Activated B cell treated with CpG ODN at 0.5 μM for 24 hours (primary cell): ENCODE measurements at regions not wholly inside any gene's neighbourhood (a gene's known extent, or its start where the extent isn't known, plus 50 kb on each side); places are given as distances from the start of the nearest gene placed in this dataset.

Experiments used
- ATAC-seq: fragments of 200-7000 bp; cut with Tn5 transposase; one replicate; pipeline ENCODE4 v1.10.0; 2021; ENCODE audit warnings: low read depth, mild to moderate bottlenecking, moderate library complexity
- CTCF ChIA-PET: fragments of 350-600 bp; sonication (Branson Sonifier 250); formaldehyde crosslinking; loops from one replicate; lab custom pipeline; 2021; ENCODE audit warnings: antibody characterized with exemption; lab: Charles Lee
- POLR2A ChIA-PET: fragments of 350-600 bp; sonication (Branson Sonifier 250); formaldehyde crosslinking; loops from one replicate; lab custom pipeline; 2021; ENCODE audit warnings: antibody characterized with exemption; lab: Charles Lee
- DNase-seq: peaks from one replicate; pipeline ENCODE4 v3.0.0; 2022
- H3K27ac Mint-ChIP-seq: one replicate; pipeline ENCODE4 v1.8.0; 2020; ENCODE audit warnings: mixed read lengths
- H3K27me3 Mint-ChIP-seq: one replicate; pipeline ENCODE4 v1.8.0; 2021; ENCODE audit warnings: mixed read lengths
- H3K36me3 Mint-ChIP-seq: one replicate; pipeline ENCODE4 v1.8.0; 2021; ENCODE audit warnings: low read depth, mixed read lengths
- H3K4me1 Mint-ChIP-seq: one replicate; pipeline ENCODE4 v1.8.0; 2021; ENCODE audit warnings: mixed read lengths
- H3K4me3 Mint-ChIP-seq: one replicate; pipeline ENCODE4 v1.8.0; 2020; ENCODE audit warnings: mild to moderate bottlenecking, mixed read lengths
- H3K9me3 Mint-ChIP-seq: one replicate; pipeline ENCODE4 v1.8.0; 2020; ENCODE audit warnings: mixed read lengths
- CTCF ChIP-seq: fragments of 200-600 bp; IDR thresholded peaks from one replicate; pipeline ENCODE4 v1.8.0; 2022; ENCODE audit warnings: antibody characterized with exemption, mild to moderate bottlenecking
- intact Hi-C: fragments of 100-400 bp; cut with micrococcal nuclease; formaldehyde crosslinking; loops from one replicate; pipeline ENCODE4 v1.15.1; 2024

- no peaks in the 10 kb centered on the region for H3K27me3 Mint-ChIP-seq
- H3K4me3 Mint-ChIP-seq, result no peak overlapping the region
- no peak overlapping the region for H3K27ac Mint-ChIP-seq
- H3K4me1 Mint-ChIP-seq, result no peaks in the 10 kb centered on the region
- intact Hi-C loops, result no loop called here
- POLR2A ChIA-PET, result no interaction called here
- no peaks in the 10 kb centered on the region for H3K36me3 Mint-ChIP-seq
- CTCF ChIA-PET, result no interaction called here
- ATAC-seq, result no peak
- TF ChIP-seq CTCF, result no peak
- no peak for DNase-seq
- H3K9me3 Mint-ChIP-seq, result no peaks in the 10 kb centered on the region
Observed at GRCh38 chr13:109599901-109600657, 186.3 kb downstream of the IRS2 start.

DNA sequence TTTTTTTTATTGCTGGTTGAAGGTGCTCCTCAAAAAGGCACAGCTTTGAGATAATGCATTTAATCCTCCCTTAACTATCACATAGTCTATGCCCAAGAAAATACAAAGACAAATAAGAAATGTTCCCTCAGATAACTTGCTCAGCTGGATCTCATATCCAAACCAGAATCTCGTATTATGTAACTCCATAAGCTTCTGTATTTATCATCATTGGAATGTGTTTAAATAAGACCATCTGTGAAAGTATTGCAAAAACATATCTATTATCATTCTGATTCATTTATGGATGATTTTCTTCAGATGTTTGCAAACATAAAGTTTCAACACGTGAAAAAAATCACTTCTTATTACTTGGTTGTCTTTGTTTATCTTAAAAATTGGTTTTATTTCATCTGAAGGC is 190.9 kb downstream of the IRS2 start:
- Mint-ChIP-seq H3K27ac (no peak overlapping the region), H3K27me3 (no peaks in the 10 kb centered on the region), H3K36me3 (no peaks in the 10 kb centered on the region), H3K4me1 (no peaks in the 10 kb centered on the region), H3K4me3 (no peak overlapping the region), H3K9me3 (no peaks in the 10 kb centered on the region)
- intact Hi-C loops, result no loop called here
- ChIA-PET POLR2A (no interaction called here), CTCF (no interaction called here)
- DNase-seq (no peak), ATAC-seq (no peak)
- no peak for TF ChIP-seq CTCF

DNA sequence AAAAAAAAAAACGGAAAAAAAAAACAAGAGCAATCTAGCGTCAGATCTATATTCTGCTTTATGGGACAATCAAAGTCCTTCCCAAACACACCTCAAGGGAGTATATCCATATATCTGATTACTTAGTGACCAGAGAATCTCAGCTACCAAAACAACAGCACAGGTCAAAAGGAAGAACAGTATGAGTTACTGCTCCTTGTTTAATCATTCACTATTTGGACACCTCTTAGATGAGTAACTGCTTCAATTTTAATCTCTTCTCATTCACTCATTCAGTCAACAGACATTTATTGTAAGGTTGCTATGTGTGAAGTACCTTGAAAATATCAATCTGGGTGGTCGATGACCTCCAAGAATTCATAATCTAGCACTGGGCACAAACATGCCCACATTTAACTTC is 193.2 kb downstream of the IRS2 start:
- no peaks in the 10 kb centered on the region for H3K36me3 Mint-ChIP-seq
- no peak for DNase-seq
- POLR2A ChIA-PET, result no interaction called here
- intact Hi-C loops, result no loop called here
- CTCF ChIA-PET, result no interaction called here
- H3K27me3 Mint-ChIP-seq, result no peaks in the 10 kb centered on the region
- H3K27ac Mint-ChIP-seq, result no peak overlapping the region
- no peaks in the 10 kb centered on the region for H3K4me1 Mint-ChIP-seq
- no peak overlapping the region for H3K4me3 Mint-ChIP-seq
- no peaks in the 10 kb centered on the region for H3K9me3 Mint-ChIP-seq
- no peak for TF ChIP-seq CTCF
- ATAC-seq, result no peak

DNA sequence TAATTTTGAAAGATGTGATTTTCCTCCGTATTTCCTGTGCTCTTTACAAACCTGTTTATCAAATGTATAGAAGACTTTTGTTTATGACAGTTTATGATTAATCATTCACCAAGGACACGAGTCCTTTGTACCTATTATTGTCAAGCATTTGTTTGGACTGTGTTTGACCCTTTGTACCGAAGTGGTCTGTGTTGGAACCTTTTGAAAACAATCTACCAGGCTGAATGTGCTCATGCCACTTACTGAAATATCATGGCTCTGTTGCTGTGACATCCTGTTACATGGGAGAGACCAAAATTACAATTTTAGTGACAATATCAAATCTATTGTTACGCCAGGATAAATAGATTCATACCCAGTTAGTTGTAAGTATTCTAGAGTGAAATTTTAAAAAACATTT is 193.6 kb downstream of the IRS2 start:
- ChIA-PET POLR2A (no interaction called here), CTCF (no interaction called here)
- intact Hi-C loops, result no loop called here
- ATAC-seq, result no peak
- DNase-seq, result no peak
- Mint-ChIP-seq H3K4me1 (no peaks in the 10 kb centered on the region), H3K27me3 (no peaks in the 10 kb centered on the region), H3K36me3 (no peaks in the 10 kb centered on the region), H3K4me3 (no peak overlapping the region), H3K9me3 (no peaks in the 10 kb centered on the region), H3K27ac (no peak overlapping the region)
- no peak for TF ChIP-seq CTCF

DNA sequence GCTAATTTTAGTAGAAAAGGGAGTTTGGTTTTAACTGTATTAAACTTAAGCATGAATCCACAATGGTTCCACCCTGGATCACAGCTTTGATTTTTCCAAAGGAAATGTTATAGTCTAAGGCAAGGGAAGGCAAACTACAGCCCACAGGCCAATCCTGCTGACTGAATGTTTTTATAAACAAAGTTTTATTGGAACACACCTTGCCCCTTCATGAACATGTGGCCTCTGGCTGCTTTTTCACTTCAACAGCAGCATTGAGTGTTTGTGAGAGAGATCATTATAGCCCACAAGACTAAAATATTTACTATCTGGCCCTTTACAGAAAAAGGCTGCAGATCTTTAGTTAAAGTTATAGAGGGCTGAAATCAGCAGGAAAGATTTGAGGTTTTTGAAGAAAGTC is 198.7 kb downstream of the IRS2 start:
- Mint-ChIP-seq H3K4me1 (no peaks in the 10 kb centered on the region), H3K27ac (no peak overlapping the region), H3K36me3 (no peaks in the 10 kb centered on the region), H3K27me3 (no peaks in the 10 kb centered on the region), H3K4me3 (no peak overlapping the region), H3K9me3 (no peaks in the 10 kb centered on the region)
- ChIA-PET POLR2A (no interaction called here), CTCF (no interaction called here)
- DNase-seq (no peak), ATAC-seq (no peak)
- no peak for TF ChIP-seq CTCF
- intact Hi-C loops, result no loop called here
